T-cell (primary cell): ENCODE measurements at regions not wholly inside any gene's neighbourhood (a gene's known extent, or its start where the extent isn't known, plus 50 kb on each side); places are given as distances from the start of the nearest gene placed in this dataset.
"Not testable (repeated sequence)": the region's sequence is repeated elsewhere in the genome, so short reads cannot be mapped to it uniquely, and the experiment has no call there.

Source experiments
- ATAC-seq, 4 experiments: fragments of 200-7000 bp in 3 of 4; fragments of 150-1000 bp in 1 of 4; cut with Tn5 transposase; replicated peaks in 1 of 4; 1 replicate in 3 of 4; 2 replicates in 1 of 4; pipeline ENCODE4 v1.10.0; 2021; ENCODE audit warnings: moderate library complexity in 3 of 4, mild to moderate bottlenecking in 2 of 4, moderate number of reproducible peaks in 1 of 4
- CTCF ChIA-PET, 2 donors: fragments of 300-600 bp; sonication (Branson Sonifier 250); formaldehyde crosslinking; loops; one replicate each; lab custom pipeline; 2022; ENCODE audit warnings: antibody characterized with exemption in 2 of 2; lab: Charles Lee
- POLR2A ChIA-PET, 2 donors: fragments of 300-600 bp; sonication (Branson Sonifier 250); formaldehyde crosslinking; loops; one replicate each; lab custom pipeline; 2022; ENCODE audit warnings: antibody characterized with exemption in 2 of 2; lab: Charles Lee
- DNase-seq, 35 experiments: peaks; one replicate each; pipeline versions ENCODE4 v3.0.0 to v3.0.0-alpha.2; 2013 to 2023
- H3K27ac ChIP-seq: one replicate; pipeline ENCODE4 v1.5.1; 2013; ENCODE audit warnings: low read length
- H3K27me3 ChIP-seq, 2 experiments: replicated peaks in 1 of 2; 1 replicate in 1 of 2; 2 replicates in 1 of 2; pipeline versions ENCODE4 v1.6.1 to v1.7.0; 2013; ENCODE audit warnings: low read length in 1 of 2, mixed read lengths in 1 of 2; ENCODE audit not compliant: control insufficient read depth in 2 of 2, insufficient read depth in 2 of 2; ENCODE audit errors: extremely low read depth in 1 of 2
- H3K36me3 ChIP-seq, 2 donors: 1 replicate in 1 of 2; 2 replicates in 1 of 2; pipeline versions ENCODE4 v1.6.1 to v1.7.0; 2013; ENCODE audit warnings: low read length in 1 of 2; ENCODE audit not compliant: control insufficient read depth in 2 of 2, insufficient read depth in 1 of 2; ENCODE audit errors: extremely low read depth in 1 of 2
- H3K4me1 ChIP-seq, 2 experiments: 1 replicate in 1 of 2; 2 replicates in 1 of 2; pipeline versions ENCODE4 v1.6.1 to v1.7.0; 2013; ENCODE audit warnings: low read length in 2 of 2, mixed read lengths in 1 of 2; ENCODE audit not compliant: insufficient read depth in 2 of 2, control insufficient read depth in 1 of 2; ENCODE audit errors: extremely low read depth in 1 of 2
- H3K4me3 ChIP-seq, 2 donors: 1 replicate in 1 of 2; 2 replicates in 1 of 2; pipeline versions ENCODE4 v1.5.1 to v1.7.0; 2013; ENCODE audit warnings: mild to moderate bottlenecking in 2 of 2, low read length in 1 of 2, moderate library complexity in 1 of 2; ENCODE audit not compliant: control insufficient read depth in 1 of 2; ENCODE audit errors: extremely low read depth in 1 of 2
- H3K9me3 ChIP-seq: 2 replicates; pipeline ENCODE4 v1.7.0; 2013
- H3K27ac Mint-ChIP-seq, 2 donors: one replicate each; pipeline ENCODE4 v1.8.0; 2020 to 2021; ENCODE audit warnings: mild to moderate bottlenecking in 2 of 2, mixed read lengths in 2 of 2
- H3K27me3 Mint-ChIP-seq, 2 donors: one replicate each; pipeline ENCODE4 v1.8.0; 2021 to 2022; ENCODE audit warnings: mixed read lengths in 2 of 2
- H3K36me3 Mint-ChIP-seq: one replicate; pipeline ENCODE4 v1.8.0; 2021; ENCODE audit warnings: mixed read lengths
- H3K4me1 Mint-ChIP-seq, 3 donors: one replicate each; pipeline ENCODE4 v1.8.0; 2020 to 2022; ENCODE audit warnings: mixed read lengths in 3 of 3, mild to moderate bottlenecking in 1 of 3
- H3K4me3 Mint-ChIP-seq, 3 donors: one replicate each; pipeline ENCODE4 v1.8.0; 2020 to 2022; ENCODE audit warnings: mild to moderate bottlenecking in 3 of 3, mixed read lengths in 3 of 3, moderate library complexity in 3 of 3
- H3K9me3 Mint-ChIP-seq, 3 donors: one replicate each; pipeline ENCODE4 v1.8.0; 2020 to 2022; ENCODE audit warnings: mixed read lengths in 3 of 3
- WGBS: methylation state at CpG from one replicate; pipeline ENCODE4 v1.1.5; 2013; ENCODE audit warnings: missing lambda C conversion rate; ENCODE audit not compliant: insufficient coverage; 5-methylcytosine and 5-hydroxymethylcytosine counted together

GRCh38 chr6:56730663-56731529 is 88.2 kb upstream of the DST start:
- no peak for ATAC-seq
- no peak overlapping the region for H3K27ac ChIP-seq
- no peaks in the 10 kb centered on the region for H3K4me1 ChIP-seq
- no peaks in the 10 kb centered on the region for H3K27me3 Mint-ChIP-seq
- H3K4me3 Mint-ChIP-seq: no peak overlapping the region
- no peaks in the 10 kb centered on the region for H3K9me3 Mint-ChIP-seq
- no peaks in the 10 kb centered on the region for H3K36me3 Mint-ChIP-seq
- WGBS: 29% methylated on average over 2 of the region's 5 CpGs
- no peak overlapping the region for H3K27ac Mint-ChIP-seq
- H3K27me3 ChIP-seq: no peaks in the 10 kb centered on the region
- no peaks in the 10 kb centered on the region for H3K9me3 ChIP-seq
- POLR2A ChIA-PET: interaction anchor here in 1 of 2 donors (0.5 kb wide), 1 partner anchor 715 kb away, joined by 3 read pairs; no protein-coding TSS in a partner anchor
- H3K4me1 Mint-ChIP-seq: no peaks in the 10 kb centered on the region
- CTCF ChIA-PET: no interaction called here
- no peak overlapping the region for H3K4me3 ChIP-seq
- no peaks in the 10 kb centered on the region for H3K36me3 ChIP-seq
- no peak for DNase-seq

GRCh38 chr6:56729719-56730118 is 87.0 kb upstream of the DST start:
- no peaks in the 10 kb centered on the region for H3K9me3 Mint-ChIP-seq
- CTCF ChIA-PET: interaction anchor here (0.6 to 0.7 kb wide), 3 partner anchors 31 to 107 kb away, joined by 3 read pairs; no protein-coding TSS in a partner anchor
- no peak overlapping the region for H3K27ac Mint-ChIP-seq
- no peak for ATAC-seq
- no peak overlapping the region for H3K4me3 ChIP-seq
- H3K9me3 ChIP-seq: no peaks in the 10 kb centered on the region
- H3K27me3 Mint-ChIP-seq: no peaks in the 10 kb centered on the region
- 63% methylated on average over 2 of the region's 3 CpGs for WGBS
- H3K4me1 Mint-ChIP-seq: no peaks in the 10 kb centered on the region
- no peaks in the 10 kb centered on the region for H3K4me1 ChIP-seq
- H3K36me3 ChIP-seq: no peaks in the 10 kb centered on the region
- no peak overlapping the region for H3K4me3 Mint-ChIP-seq
- DNase-seq: no peak
- no peak overlapping the region for H3K27ac ChIP-seq
- POLR2A ChIA-PET: no interaction called here
- no peaks in the 10 kb centered on the region for H3K36me3 Mint-ChIP-seq
- H3K27me3 ChIP-seq: no peaks in the 10 kb centered on the region

DNA sequence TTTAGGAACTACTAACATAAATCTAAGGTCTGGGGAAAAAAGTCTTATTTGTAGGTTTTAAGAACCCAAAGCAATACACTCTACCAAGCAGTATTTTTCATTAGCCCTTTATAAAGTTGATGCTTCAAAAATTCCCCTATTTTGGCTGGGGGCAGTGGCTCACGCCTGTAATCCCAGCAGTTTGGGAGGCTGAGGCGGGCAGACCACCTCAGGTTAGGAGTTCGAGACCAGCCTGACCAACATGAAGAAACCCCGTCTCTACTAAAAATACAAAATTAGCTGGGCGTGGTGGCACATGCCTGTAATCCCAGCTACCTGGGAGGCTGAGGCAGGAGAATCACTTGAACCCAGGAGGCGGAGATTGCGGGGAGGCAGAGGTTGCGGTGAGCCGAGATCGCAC is 86.5 kb upstream of the DST start:
- not testable (repeated sequence) for H3K9me3 Mint-ChIP-seq, H3K4me3 Mint-ChIP-seq, H3K4me3 ChIP-seq, H3K27ac Mint-ChIP-seq, H3K4me1 ChIP-seq, H3K27me3 Mint-ChIP-seq, H3K27me3 ChIP-seq, H3K36me3 ChIP-seq, ATAC-seq, H3K36me3 Mint-ChIP-seq, H3K27ac ChIP-seq, H3K4me1 Mint-ChIP-seq, H3K9me3 ChIP-seq, DNase-seq
- WGBS: 92% methylated on average over 2 of the region's 10 CpGs
- ChIA-PET POLR2A (interaction anchor here in 1 of 2 donors (0.7 kb wide), 1 partner anchor 567 kb away, joined by 15 read pairs; no protein-coding TSS in a partner anchor), CTCF (interaction anchor here in 1 of 2 donors (0.6 to 0.7 kb wide), 2 partner anchors 106 to 125 kb away, joined by 3 read pairs; no protein-coding TSS in a partner anchor)

GRCh38 chr6:56727097-56727850 is 84.6 kb upstream of the DST start:
- no peaks in the 10 kb centered on the region for H3K9me3 ChIP-seq
- Mint-ChIP-seq H3K4me3 (no peak overlapping the region), H3K27me3 (no peaks in the 10 kb centered on the region), H3K36me3 (no peaks in the 10 kb centered on the region), H3K9me3 (no peaks in the 10 kb centered on the region), H3K4me1 (no peaks in the 10 kb centered on the region), H3K27ac (no peak overlapping the region)
- 95% methylated on average over 3 of the region's 4 CpGs for WGBS
- ChIA-PET CTCF (interaction anchor here in 1 of 2 donors (1.3 kb wide), 1 partner anchor 12 kb away, joined by 3 read pairs; no protein-coding TSS in a partner anchor), POLR2A (no interaction called here)
- no peak overlapping the region for H3K4me3 ChIP-seq
- H3K36me3 ChIP-seq: no peaks in the 10 kb centered on the region
- DNase-seq: no peak
- no peak overlapping the region for H3K27ac ChIP-seq
- no peak for ATAC-seq
- no peaks in the 10 kb centered on the region for H3K27me3 ChIP-seq
- H3K4me1 ChIP-seq: no peaks in the 10 kb centered on the region

GRCh38 chr6:56725254-56725653 is 82.6 kb upstream of the DST start:
- no peak overlapping the region for H3K4me3 Mint-ChIP-seq
- H3K27ac ChIP-seq: no peak overlapping the region
- no peak overlapping the region for H3K27ac Mint-ChIP-seq
- DNase-seq (no peak), ATAC-seq (no peak)
- 80% methylated on average over 1 of the region's 2 CpGs for WGBS
- H3K36me3 Mint-ChIP-seq: no peaks in the 10 kb centered on the region
- H3K4me1 ChIP-seq: no peaks in the 10 kb centered on the region
- peaks cover 0 to 2% (median 0%) of the 10 kb centered on the region in 3 donors for H3K9me3 Mint-ChIP-seq
- H3K27me3 ChIP-seq: no peaks in the 10 kb centered on the region
- no peaks in the 10 kb centered on the region for H3K4me1 Mint-ChIP-seq
- no peak overlapping the region for H3K4me3 ChIP-seq
- H3K9me3 ChIP-seq: no peaks in the 10 kb centered on the region
- no peaks in the 10 kb centered on the region for H3K27me3 Mint-ChIP-seq
- no peaks in the 10 kb centered on the region for H3K36me3 ChIP-seq
- POLR2A ChIA-PET: interaction anchor here in 1 of 2 donors (0.7 kb wide), 1 partner anchor 55 kb away, joined by 4 read pairs; no protein-coding TSS in a partner anchor
- CTCF ChIA-PET: no interaction called here

DNA sequence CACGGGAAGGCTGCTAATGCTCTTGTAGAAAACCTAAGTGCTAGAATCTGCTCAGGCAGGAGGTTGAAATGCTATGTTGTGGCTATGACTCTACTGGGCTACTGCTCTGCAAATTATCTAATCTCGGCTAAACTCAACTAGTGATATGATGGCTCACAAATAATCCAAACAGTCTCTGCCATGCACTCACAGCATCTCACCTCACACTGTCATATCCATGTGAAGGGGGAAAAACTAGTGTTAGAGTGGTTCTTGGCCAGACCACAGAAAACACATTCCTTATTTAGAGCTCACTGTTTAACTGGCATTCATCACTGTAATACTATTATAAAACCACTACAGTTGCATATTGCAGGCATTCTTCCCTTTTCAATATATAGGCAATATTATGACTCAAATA is 81.8 kb upstream of the DST start:
- ChIA-PET POLR2A (no interaction called here), CTCF (no interaction called here)
- Histone ChIP-seq H3K9me3 (no peaks in the 10 kb centered on the region), H3K27me3 (no peaks in the 10 kb centered on the region), H3K27ac (no peak overlapping the region), H3K36me3 (no peaks in the 10 kb centered on the region), H3K4me3 (no peak overlapping the region), H3K4me1 (no peaks in the 10 kb centered on the region)
- WGBS: 67% methylated on average over 1 of the region's 2 CpGs
- ATAC-seq (no peak), DNase-seq (no peak)
- Mint-ChIP-seq H3K4me1 (no peaks in the 10 kb centered on the region), H3K27ac (no peak overlapping the region), H3K9me3 (peaks cover 0 to 6% (median 3%) of the 10 kb centered on the region in 3 donors), H3K36me3 (no peaks in the 10 kb centered on the region), H3K27me3 (peaks cover 0 to 3% of the 10 kb centered on the region in 2 donors), H3K4me3 (no peak overlapping the region)
